ENCODE measurements at regions not wholly inside any gene's neighbourhood (a gene's known extent, or its start where the extent isn't known, plus 50 kb on each side); places are given as distances from the start of the nearest gene placed in this dataset.

- no peak for DNase-seq (ENCODE audit: low read depth in 4 of 6, low spot score in 6 of 6)
- no peak overlapping the region for H3K4me3 ChIP-seq (ENCODE audit: low read depth, low read length)
- H3K27ac ChIP-seq (ENCODE audit: low read depth, low read length): no peak overlapping the region
- WGBS (ENCODE audit: insufficient coverage): no CpG with 5 or more reads among the region's 1 CpG
- no peaks in the 10 kb centered on the region for H3K4me1 ChIP-seq (ENCODE audit: control insufficient read depth, insufficient read depth, low read length)
- no peaks in the 10 kb centered on the region for H3K27me3 ChIP-seq (ENCODE audit: control insufficient read depth, insufficient read depth, low read length)
- no peaks in the 10 kb centered on the region for H3K9me3 ChIP-seq (ENCODE audit: control insufficient read depth, insufficient read depth, low read length)
- H3K36me3 ChIP-seq (ENCODE audit: control insufficient read depth, insufficient read depth, low read length): no peaks in the 10 kb centered on the region
Measured at GRCh38 chr13:83057119-83057518, 825.2 kb downstream of the SLITRK1 start.

- H3K4me1 ChIP-seq (ENCODE audit: control insufficient read depth, insufficient read depth, low read length): no peaks in the 10 kb centered on the region
- no peak overlapping the region for H3K4me3 ChIP-seq (ENCODE audit: low read depth, low read length)
- no peak for DNase-seq (ENCODE audit: low read depth in 4 of 6, low spot score in 6 of 6)
- H3K27ac ChIP-seq (ENCODE audit: low read depth, low read length): no peak overlapping the region
- WGBS (ENCODE audit: insufficient coverage): no CpG with 5 or more reads among the region's 3 CpGs
- H3K36me3 ChIP-seq (ENCODE audit: control insufficient read depth, insufficient read depth, low read length): no peaks in the 10 kb centered on the region
- no peaks in the 10 kb centered on the region for H3K9me3 ChIP-seq (ENCODE audit: control insufficient read depth, insufficient read depth, low read length)
- no peaks in the 10 kb centered on the region for H3K27me3 ChIP-seq (ENCODE audit: control insufficient read depth, insufficient read depth, low read length)
Measured at GRCh38 chr13:83056269-83056668, 826.0 kb downstream of the SLITRK1 start.

- H3K9me3 ChIP-seq (ENCODE audit: control insufficient read depth, insufficient read depth, low read length): no peaks in the 10 kb centered on the region
- no peaks in the 10 kb centered on the region for H3K27me3 ChIP-seq (ENCODE audit: control insufficient read depth, insufficient read depth, low read length)
- WGBS (ENCODE audit: insufficient coverage): no CpG with 5 or more reads among the region's 1 CpG
- H3K36me3 ChIP-seq (ENCODE audit: control insufficient read depth, insufficient read depth, low read length): no peaks in the 10 kb centered on the region
- no peak overlapping the region for H3K4me3 ChIP-seq (ENCODE audit: low read depth, low read length)
- no peaks in the 10 kb centered on the region for H3K4me1 ChIP-seq (ENCODE audit: control insufficient read depth, insufficient read depth, low read length)
- H3K27ac ChIP-seq (ENCODE audit: low read depth, low read length): no peak overlapping the region
- no peak for DNase-seq (ENCODE audit: low read depth in 4 of 6, low spot score in 6 of 6)
Measured at GRCh38 chr13:83048419-83048818, 833.9 kb downstream of the SLITRK1 start.

DNA sequence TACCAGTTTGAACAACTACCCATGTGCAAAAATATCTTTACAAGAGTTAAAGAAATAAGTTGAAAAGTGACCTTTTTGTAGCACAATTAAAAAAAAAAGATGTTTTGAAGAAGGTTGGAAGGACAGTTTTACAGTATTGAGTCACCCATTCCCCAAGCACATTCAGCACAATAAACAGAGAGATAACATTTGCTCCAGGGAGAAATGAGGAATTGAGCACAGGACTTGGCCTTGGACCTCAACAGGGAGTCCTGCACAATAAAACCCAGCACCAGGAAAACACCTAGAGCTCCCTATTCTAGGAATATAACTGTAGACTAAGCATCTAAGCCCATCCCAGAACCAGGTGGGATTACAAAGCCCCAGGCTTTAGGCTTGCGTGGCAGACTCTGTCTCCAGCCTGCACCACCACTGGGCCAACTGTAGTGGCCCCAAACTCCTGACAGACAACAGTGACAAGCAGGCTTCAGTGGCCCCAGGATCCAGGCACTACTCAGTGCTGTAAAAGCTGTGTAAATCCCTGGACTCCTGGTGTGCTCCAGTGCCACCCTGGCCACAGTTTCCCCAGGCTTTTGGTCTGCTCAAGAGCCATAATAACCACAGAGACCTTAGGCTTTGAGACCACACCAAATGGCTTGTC is 857.2 kb downstream of the SLITRK1 start:
- no peak overlapping the region for H3K4me3 ChIP-seq (ENCODE audit: low read depth, low read length)
- H3K27ac ChIP-seq (ENCODE audit: low read depth, low read length): no peak overlapping the region
- 100% methylated on average over 1 of the region's 1 CpG for WGBS (ENCODE audit: insufficient coverage)
- no peaks in the 10 kb centered on the region for H3K36me3 ChIP-seq (ENCODE audit: control insufficient read depth, insufficient read depth, low read length)
- H3K4me1 ChIP-seq (ENCODE audit: control insufficient read depth, insufficient read depth, low read length): no peaks in the 10 kb centered on the region
- no peaks in the 10 kb centered on the region for H3K27me3 ChIP-seq (ENCODE audit: control insufficient read depth, insufficient read depth, low read length)
- no peak for DNase-seq (ENCODE audit: low read depth in 4 of 6, low spot score in 6 of 6)
- no peaks in the 10 kb centered on the region for H3K9me3 ChIP-seq (ENCODE audit: control insufficient read depth, insufficient read depth, low read length)

DNA sequence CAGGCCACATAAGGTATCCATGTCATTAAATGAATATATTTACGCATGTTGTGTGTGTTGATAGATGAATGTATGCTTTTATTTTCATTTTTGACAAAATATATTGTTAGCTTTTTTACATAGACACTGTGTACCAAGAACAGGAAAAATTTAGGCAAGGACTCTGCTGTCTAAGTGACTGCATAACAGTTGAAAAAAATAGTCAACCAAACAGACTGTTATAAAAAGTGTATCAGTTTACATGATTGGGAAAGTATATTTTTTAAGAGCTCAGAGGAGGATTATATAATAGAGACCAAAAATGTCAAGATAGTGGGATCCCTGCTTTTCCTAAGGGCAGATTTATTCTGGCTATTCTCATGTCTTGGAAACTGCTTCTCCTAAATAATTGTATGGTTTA is 858.0 kb downstream of the SLITRK1 start:
- Histone ChIP-seq H3K36me3 (ENCODE audit: control insufficient read depth, insufficient read depth, low read length) (no peaks in the 10 kb centered on the region), H3K27me3 (ENCODE audit: control insufficient read depth, insufficient read depth, low read length) (no peaks in the 10 kb centered on the region), H3K27ac (ENCODE audit: low read depth, low read length) (no peak overlapping the region), H3K4me1 (ENCODE audit: control insufficient read depth, insufficient read depth, low read length) (no peaks in the 10 kb centered on the region), H3K9me3 (ENCODE audit: control insufficient read depth, insufficient read depth, low read length) (no peaks in the 10 kb centered on the region), H3K4me3 (ENCODE audit: low read depth, low read length) (no peak overlapping the region)
- no peak for DNase-seq (ENCODE audit: low read depth in 4 of 6, low spot score in 6 of 6)
- WGBS (ENCODE audit: insufficient coverage): no CpG with 5 or more reads among the region's 1 CpG

DNA sequence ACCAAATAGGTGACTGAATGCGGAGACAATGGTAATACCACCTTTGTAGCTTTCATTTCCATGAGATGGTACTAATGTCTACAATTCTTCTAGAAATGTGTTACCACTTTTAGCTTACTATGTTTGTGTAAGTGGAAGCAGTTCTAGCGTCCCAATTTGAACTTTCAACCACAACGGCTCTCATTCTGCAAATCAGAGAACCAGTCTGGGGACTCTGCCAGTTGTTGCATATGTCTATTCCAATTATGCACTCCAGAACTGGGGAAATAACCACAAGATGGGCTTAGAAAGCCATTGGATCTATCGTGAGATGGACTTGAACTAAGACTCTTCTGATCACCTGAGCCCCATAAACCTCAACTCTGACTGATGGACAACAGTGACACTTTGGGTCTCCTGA is 862.3 kb downstream of the SLITRK1 start:
- WGBS (ENCODE audit: insufficient coverage): 93% methylated on average over 2 of the region's 4 CpGs
- Histone ChIP-seq H3K27ac (ENCODE audit: low read depth, low read length) (no peak overlapping the region), H3K27me3 (ENCODE audit: control insufficient read depth, insufficient read depth, low read length) (no peaks in the 10 kb centered on the region), H3K4me1 (ENCODE audit: control insufficient read depth, insufficient read depth, low read length) (no peaks in the 10 kb centered on the region), H3K36me3 (ENCODE audit: control insufficient read depth, insufficient read depth, low read length) (no peaks in the 10 kb centered on the region), H3K4me3 (ENCODE audit: low read depth, low read length) (no peak overlapping the region), H3K9me3 (ENCODE audit: control insufficient read depth, insufficient read depth, low read length) (no peaks in the 10 kb centered on the region)
- DNase-seq (ENCODE audit: low read depth in 4 of 6, low spot score in 6 of 6): no peak

DNA sequence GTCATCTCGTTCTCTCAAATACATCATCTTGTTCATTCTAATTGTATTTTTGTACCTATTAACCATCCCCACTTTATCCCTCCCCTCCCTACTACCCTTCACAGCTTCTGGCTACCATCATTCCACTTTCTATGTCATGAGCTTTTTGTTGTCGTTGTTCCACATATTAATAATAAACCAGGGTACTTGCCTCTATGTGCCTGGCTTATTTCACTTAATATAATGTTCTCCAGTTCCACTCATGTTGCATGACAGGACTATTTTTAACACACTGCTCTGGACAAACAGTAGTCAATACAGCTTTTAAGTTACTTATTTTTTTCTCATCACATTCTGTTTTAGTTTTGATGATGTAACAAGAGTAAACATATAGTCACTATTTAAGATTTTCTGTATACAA is 872.3 kb downstream of the SLITRK1 start:
- Histone ChIP-seq H3K27me3 (ENCODE audit: control insufficient read depth, insufficient read depth, low read length) (no peaks in the 10 kb centered on the region), H3K27ac (ENCODE audit: low read depth, low read length) (no peak overlapping the region), H3K36me3 (ENCODE audit: control insufficient read depth, insufficient read depth, low read length) (no peaks in the 10 kb centered on the region), H3K4me3 (ENCODE audit: low read depth, low read length) (no peak overlapping the region), H3K4me1 (ENCODE audit: control insufficient read depth, insufficient read depth, low read length) (no peaks in the 10 kb centered on the region), H3K9me3 (ENCODE audit: control insufficient read depth, insufficient read depth, low read length) (no peaks in the 10 kb centered on the region)
- DNase-seq (ENCODE audit: low read depth in 4 of 6, low spot score in 6 of 6): no peak
- 83% methylated on average over 1 of the region's 2 CpGs for WGBS (ENCODE audit: insufficient coverage)

- no CpG with 5 or more reads among the region's 3 CpGs for WGBS (ENCODE audit: insufficient coverage)
Measured at GRCh38 chr13:83008212-83008929, 873.9 kb downstream of the SLITRK1 start.

GRCh38 chr13:83007226-83007625 is 875.0 kb downstream of the SLITRK1 start:
- H3K36me3 ChIP-seq (ENCODE audit: control insufficient read depth, insufficient read depth, low read length): no peaks in the 10 kb centered on the region
- no peak overlapping the region for H3K27ac ChIP-seq (ENCODE audit: low read depth, low read length)
- no peak overlapping the region for H3K4me3 ChIP-seq (ENCODE audit: low read depth, low read length)
- DNase-seq (ENCODE audit: low read depth in 4 of 6, low spot score in 6 of 6): no peak
- H3K9me3 ChIP-seq (ENCODE audit: control insufficient read depth, insufficient read depth, low read length): no peaks in the 10 kb centered on the region
- H3K4me1 ChIP-seq (ENCODE audit: control insufficient read depth, insufficient read depth, low read length): no peaks in the 10 kb centered on the region
- no peaks in the 10 kb centered on the region for H3K27me3 ChIP-seq (ENCODE audit: control insufficient read depth, insufficient read depth, low read length)

More at GRCh38 chr13:83008212-83008929, 873.9 kb downstream of the SLITRK1 start:
- Histone ChIP-seq H3K27me3 (ENCODE audit: control insufficient read depth, insufficient read depth, low read length) (no peaks in the 10 kb centered on the region), H3K36me3 (ENCODE audit: control insufficient read depth, insufficient read depth, low read length) (no peaks in the 10 kb centered on the region), H3K9me3 (ENCODE audit: control insufficient read depth, insufficient read depth, low read length) (no peaks in the 10 kb centered on the region), H3K27ac (ENCODE audit: low read depth, low read length) (no peak overlapping the region), H3K4me3 (ENCODE audit: low read depth, low read length) (no peak overlapping the region), H3K4me1 (ENCODE audit: control insufficient read depth, insufficient read depth, low read length) (no peaks in the 10 kb centered on the region)
- DNase-seq (ENCODE audit: low read depth in 4 of 6, low spot score in 6 of 6): no peak

DNA sequence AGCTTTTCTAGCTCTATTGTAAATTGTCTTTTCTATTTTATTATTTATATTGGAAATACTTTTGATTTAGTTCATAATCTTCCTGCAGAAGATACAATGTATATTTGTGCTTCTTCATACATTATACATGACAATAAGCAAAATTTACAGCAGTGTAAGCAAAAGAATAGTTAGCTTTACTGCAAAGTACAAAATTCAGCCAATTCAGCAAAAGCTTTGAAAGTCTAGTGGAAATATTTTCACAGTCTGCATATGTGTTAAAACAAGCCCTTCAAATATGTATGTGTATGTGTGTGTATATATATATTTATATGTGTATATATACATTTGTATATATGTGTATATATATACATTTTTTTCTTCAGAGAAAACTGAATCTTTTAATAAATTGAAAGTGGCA is 879.1 kb downstream of the SLITRK1 start:
- no peaks in the 10 kb centered on the region for H3K27me3 ChIP-seq (ENCODE audit: control insufficient read depth, insufficient read depth, low read length)
- no peaks in the 10 kb centered on the region for H3K36me3 ChIP-seq (ENCODE audit: control insufficient read depth, insufficient read depth, low read length)
- DNase-seq (ENCODE audit: low read depth in 4 of 6, low spot score in 6 of 6): no peak
- no peak overlapping the region for H3K4me3 ChIP-seq (ENCODE audit: low read depth, low read length)
- no peak overlapping the region for H3K27ac ChIP-seq (ENCODE audit: low read depth, low read length)
- no peaks in the 10 kb centered on the region for H3K4me1 ChIP-seq (ENCODE audit: control insufficient read depth, insufficient read depth, low read length)
- H3K9me3 ChIP-seq (ENCODE audit: control insufficient read depth, insufficient read depth, low read length): no peaks in the 10 kb centered on the region
